GM10248 (cell line): ENCODE measurements at regions not wholly inside any gene's neighbourhood (a gene's known extent, or its start where the extent isn't known, plus 50 kb on each side); places are given as distances from the start of the nearest gene placed in this dataset.

Experiments
- CTCF ChIA-PET: fragments of 300-600 bp; sonication (Branson Sonifier 250); formaldehyde crosslinking; extraction: SDS; loops from one replicate; lab custom pipeline; 2021; ENCODE audit warnings: antibody characterized with exemption; lab: Yijun Ruan, JAX
- POLR2A ChIA-PET: fragments of 350-650 bp; sonication (Branson Sonifier 250); formaldehyde crosslinking; extraction: SDS; loops from one replicate; lab custom pipeline; 2020; ENCODE audit warnings: antibody characterized with exemption; lab: Yijun Ruan, JAX
- DNase-seq: peaks from one replicate; pipeline ENCODE4 v3.0.0; 2012; ENCODE audit errors: extremely low spot score
- TF ChIP-seq, protein P1 (sequence below): IDR thresholded peaks from 2 replicates; pipeline ENCODE4 v1.5.1; 2012; ENCODE audit warnings: mild to moderate bottlenecking, low read depth; ENCODE audit errors: extremely low read depth, missing control alignments, control extremely low read depth

DNA sequence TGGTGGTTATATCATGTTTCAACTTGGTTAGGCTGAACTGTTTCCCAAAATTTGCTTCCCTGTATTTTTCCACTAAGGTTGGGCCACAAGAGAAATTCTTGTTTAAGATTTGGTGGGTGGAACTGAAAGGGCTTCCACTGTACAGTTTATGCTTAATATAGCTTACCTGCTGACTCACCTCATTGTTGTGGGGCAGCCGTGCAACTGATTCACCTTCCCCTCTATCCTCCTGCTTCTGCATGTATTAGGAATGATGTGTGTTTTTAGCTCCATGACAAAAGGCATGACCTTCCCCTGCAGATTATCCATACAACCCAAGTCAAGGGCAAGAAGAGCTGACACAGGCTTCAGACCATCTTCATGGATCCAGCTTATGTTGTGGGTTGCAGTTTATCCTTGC lies 98.4 kb upstream of the GULP1 start:
- TF ChIP-seq, protein P1, sequence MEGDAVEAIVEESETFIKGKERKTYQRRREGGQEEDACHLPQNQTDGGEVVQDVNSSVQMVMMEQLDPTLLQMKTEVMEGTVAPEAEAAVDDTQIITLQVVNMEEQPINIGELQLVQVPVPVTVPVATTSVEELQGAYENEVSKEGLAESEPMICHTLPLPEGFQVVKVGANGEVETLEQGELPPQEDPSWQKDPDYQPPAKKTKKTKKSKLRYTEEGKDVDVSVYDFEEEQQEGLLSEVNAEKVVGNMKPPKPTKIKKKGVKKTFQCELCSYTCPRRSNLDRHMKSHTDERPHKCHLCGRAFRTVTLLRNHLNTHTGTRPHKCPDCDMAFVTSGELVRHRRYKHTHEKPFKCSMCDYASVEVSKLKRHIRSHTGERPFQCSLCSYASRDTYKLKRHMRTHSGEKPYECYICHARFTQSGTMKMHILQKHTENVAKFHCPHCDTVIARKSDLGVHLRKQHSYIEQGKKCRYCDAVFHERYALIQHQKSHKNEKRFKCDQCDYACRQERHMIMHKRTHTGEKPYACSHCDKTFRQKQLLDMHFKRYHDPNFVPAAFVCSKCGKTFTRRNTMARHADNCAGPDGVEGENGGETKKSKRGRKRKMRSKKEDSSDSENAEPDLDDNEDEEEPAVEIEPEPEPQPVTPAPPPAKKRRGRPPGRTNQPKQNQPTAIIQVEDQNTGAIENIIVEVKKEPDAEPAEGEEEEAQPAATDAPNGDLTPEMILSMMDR, result no peak
- DNase-seq, result no peak
- ChIA-PET CTCF (interaction anchor here (0.9 kb wide), 1 partner anchor 18 kb away, joined by 3 read pairs; no protein-coding TSS in a partner anchor), POLR2A (no interaction called here)

DNA sequence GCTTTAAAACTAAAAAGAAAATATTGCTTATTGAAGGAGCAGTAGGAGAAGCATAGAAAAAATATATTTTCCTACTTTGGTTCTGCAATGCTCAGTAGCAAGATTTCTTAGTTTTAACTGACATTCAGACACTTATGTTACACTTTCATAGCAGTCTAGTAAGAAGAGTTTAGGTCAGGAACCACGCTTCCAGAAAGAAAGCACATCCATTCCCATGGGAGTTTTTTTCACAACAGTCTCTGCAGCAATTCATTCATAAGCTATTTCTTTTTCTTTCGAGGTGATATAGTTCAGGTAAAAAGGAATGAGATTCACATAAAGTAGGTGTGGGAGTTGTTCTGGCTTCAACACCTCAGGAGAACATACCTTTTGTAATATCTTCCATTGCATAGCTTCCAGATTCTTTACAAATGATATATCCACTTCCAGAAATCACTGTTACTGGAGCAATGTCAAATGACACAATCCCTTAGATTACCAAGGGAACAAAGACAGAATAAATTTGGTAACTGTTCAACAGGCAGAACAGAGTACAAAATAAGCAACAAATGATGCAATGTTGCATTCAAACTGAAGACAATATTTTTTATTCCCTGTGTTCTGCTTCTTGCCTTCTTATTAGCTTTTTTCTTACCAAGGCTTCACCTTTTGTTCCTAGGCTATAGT lies 95.2 kb upstream of the GULP1 start:
- POLR2A ChIA-PET, result no interaction called here
- CTCF ChIA-PET, result interaction anchor here (0.9 to 1.3 kb wide), 3 partner anchors 8 to 19 kb away, joined by 3 to 4 read pairs (median 3); no protein-coding TSS in a partner anchor
- TF ChIP-seq, protein P1, result no peak
- no peak for DNase-seq

DNA sequence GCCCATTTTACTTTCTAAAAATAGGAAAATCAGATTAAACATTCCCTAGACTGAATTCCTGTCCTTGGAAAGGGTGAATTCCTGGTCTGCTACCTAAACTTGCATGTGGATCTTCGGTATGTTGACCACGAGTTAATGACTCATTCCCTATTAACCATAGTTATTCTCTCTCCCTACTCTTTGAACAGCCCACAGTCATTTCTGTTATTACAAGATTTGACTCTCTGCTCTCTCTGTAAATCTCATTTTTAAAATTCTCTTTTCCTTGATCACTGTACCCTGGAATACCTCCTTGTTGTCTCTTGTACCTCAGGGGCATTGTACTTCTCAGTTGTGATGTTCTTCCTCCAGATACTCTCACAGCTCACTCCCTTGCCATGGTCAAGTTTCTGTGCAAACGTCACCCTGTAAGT lies 92.0 kb upstream of the GULP1 start:
- no peak for DNase-seq
- ChIA-PET CTCF (no interaction called here), POLR2A (no interaction called here)
- TF ChIP-seq, protein P1, result no peak

DNA sequence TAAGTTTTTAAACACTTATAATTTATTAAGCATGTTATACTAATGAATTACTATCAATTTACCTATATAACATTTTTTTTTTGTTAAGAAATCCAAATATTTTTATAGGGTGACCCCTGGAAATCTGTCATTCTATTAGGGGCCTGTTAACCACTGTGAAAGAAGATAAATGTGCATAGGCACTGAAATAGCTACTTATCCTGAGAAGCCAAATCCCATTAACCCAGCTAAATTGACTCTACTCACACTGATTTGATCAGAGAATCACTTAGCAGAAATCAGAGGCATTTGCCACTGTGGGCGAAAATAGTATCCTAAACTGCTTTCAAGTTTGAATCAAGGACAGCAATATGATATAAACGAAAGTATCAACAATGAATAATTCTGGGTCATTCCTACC lies 90.0 kb upstream of the GULP1 start:
- ChIA-PET CTCF (no interaction called here), POLR2A (no interaction called here)
- TF ChIP-seq, protein P1, result no peak
- no peak for DNase-seq

DNA sequence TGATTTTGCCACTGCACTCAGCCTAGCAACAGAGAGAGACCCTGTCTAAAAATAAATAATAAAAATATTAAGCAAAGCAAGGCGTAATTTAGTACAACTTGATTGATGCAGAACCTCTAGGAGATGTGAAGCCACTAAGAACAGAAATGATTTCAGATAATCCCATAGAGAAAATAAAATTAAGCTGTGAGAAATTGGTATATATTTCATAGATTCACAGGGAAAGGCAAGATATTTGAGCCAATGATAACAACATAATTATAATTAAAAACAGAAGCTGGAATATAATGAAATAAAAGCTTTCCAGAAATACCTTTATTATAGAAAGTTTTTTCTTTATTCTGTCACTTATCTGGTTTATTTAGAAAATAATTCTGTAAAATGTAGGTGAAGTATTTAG lies 88.9 kb upstream of the GULP1 start:
- DNase-seq, result no peak
- ChIA-PET POLR2A (no interaction called here), CTCF (interaction anchor here (0.8 kb wide), 1 partner anchor 13 kb away, joined by 3 read pairs; no protein-coding TSS in a partner anchor)
- TF ChIP-seq, protein P1, result no peak

DNA sequence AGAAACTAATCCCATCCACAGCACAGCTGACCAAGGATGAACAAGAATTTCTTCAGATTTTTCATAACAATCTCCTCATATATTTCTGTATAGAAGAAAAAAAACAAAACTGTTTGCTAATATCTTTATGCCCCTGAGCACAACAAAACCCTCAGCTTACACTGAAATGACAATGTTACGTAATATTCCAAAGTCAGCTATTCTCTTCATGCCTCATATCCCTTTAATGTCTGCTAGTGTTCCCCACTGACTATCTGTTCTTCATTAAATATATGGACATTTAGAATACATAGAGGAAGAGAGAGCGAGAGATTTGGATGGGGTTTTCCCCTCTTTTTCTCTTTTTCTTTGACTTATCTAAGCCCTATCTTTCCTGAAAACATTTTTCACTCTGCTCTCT lies 87.9 kb upstream of the GULP1 start:
- DNase-seq, result no peak
- TF ChIP-seq, protein P1, result no peak
- ChIA-PET CTCF (interaction anchor here (1.0 to 1.6 kb wide), 2 partner anchors 8 to 9 kb away, joined by 3 read pairs; no protein-coding TSS in a partner anchor), POLR2A (no interaction called here)
